Nephron (organoid): ENCODE measurements at regions not wholly inside any gene's neighbourhood (a gene's known extent, or its start where the extent isn't known, plus 50 kb on each side); places are given as distances from the start of the nearest gene placed in this dataset.
"Not testable (repeated sequence)": the region's sequence is repeated elsewhere in the genome, so short reads cannot be mapped to it uniquely, and the experiment has no call there.

ENCODE experiments used
- H3K27ac Mint-ChIP-seq, 3 experiments: 2 replicates each; pipeline ENCODE4 v1.8.0; 2020; ENCODE audit warnings: mixed read lengths in 3 of 3, mild to moderate bottlenecking in 2 of 3, moderate library complexity in 1 of 3
- H3K27me3 Mint-ChIP-seq: 2 replicates; pipeline ENCODE4 v1.8.0; 2021; ENCODE audit warnings: low read depth, mild to moderate bottlenecking, moderate library complexity, mixed read lengths
- H3K36me3 Mint-ChIP-seq: 2 replicates; pipeline ENCODE4 v1.8.0; 2020; ENCODE audit warnings: low read depth, mixed read lengths
- H3K4me1 Mint-ChIP-seq: 2 replicates; pipeline ENCODE4 v1.8.0; 2020; ENCODE audit warnings: mixed read lengths
- H3K4me3 Mint-ChIP-seq, 3 experiments: 2 replicates each; pipeline ENCODE4 v1.8.0; 2020; ENCODE audit warnings: mild to moderate bottlenecking in 3 of 3, mixed read lengths in 3 of 3, moderate library complexity in 2 of 3
- H3K9me3 Mint-ChIP-seq: 2 replicates; pipeline ENCODE4 v1.8.0; 2020; ENCODE audit warnings: mixed read lengths
- CTCF ChIP-seq, 3 experiments: fragments of 200-600 bp; sonication (generic); IDR thresholded peaks; one replicate each; pipeline ENCODE4 v1.5.0; 2021; ENCODE audit warnings: antibody characterized with exemption in 3 of 3; ENCODE audit not compliant: unreplicated experiment in 3 of 3

- Mint-ChIP-seq H3K27me3 (peaks cover 6% of the 10 kb centered on the region), H3K4me3 (no peak overlapping the region), H3K27ac (no peak overlapping the region), H3K9me3 (peaks cover 6% of the 10 kb centered on the region), H3K36me3 (no peaks in the 10 kb centered on the region), H3K4me1 (no peaks in the 10 kb centered on the region)
- TF ChIP-seq CTCF (IDR thresholded peaks at IDR 0.05; ENCODE audit: unreplicated experiment in 3 of 3), result no peak
Measured at GRCh38 chr14:78048120-78048519, 122.1 kb upstream of the NRXN3 start.

GRCh38 chr14:78056890-78057289, 113.3 kb upstream of the NRXN3 start:
- not testable (repeated sequence) for H3K4me3 Mint-ChIP-seq, H3K27ac Mint-ChIP-seq, H3K4me1 Mint-ChIP-seq, H3K9me3 Mint-ChIP-seq, H3K36me3 Mint-ChIP-seq, H3K27me3 Mint-ChIP-seq

DNA sequence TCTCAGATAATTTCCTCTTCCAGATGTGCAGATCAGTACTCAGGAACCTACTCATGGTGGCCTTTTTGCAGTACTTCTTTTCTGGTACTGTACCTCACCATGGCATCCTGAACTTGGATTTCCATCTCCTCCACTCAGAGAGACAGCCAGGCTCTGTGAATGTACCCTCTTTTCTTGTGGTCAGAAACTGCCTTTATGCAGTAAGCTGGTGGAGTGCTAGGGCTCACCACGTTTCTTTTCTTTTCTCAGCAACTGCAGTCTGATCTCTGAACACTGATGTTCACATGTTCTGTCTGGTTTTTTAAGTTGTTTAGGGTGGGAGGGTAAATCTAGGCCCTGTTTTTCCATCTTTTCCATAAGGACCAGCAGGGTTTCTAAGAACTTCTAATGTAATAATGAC, 99.8 kb upstream of the NRXN3 start:
- H3K4me3 Mint-ChIP-seq, result no peak overlapping the region
- H3K27me3 Mint-ChIP-seq, result no peaks in the 10 kb centered on the region
- H3K36me3 Mint-ChIP-seq, result no peaks in the 10 kb centered on the region
- no peaks in the 10 kb centered on the region for H3K9me3 Mint-ChIP-seq
- peaks cover 5% of the 10 kb centered on the region for H3K4me1 Mint-ChIP-seq
- no peak for TF ChIP-seq CTCF (IDR thresholded peaks at IDR 0.05; ENCODE audit: unreplicated experiment in 3 of 3)
- H3K27ac Mint-ChIP-seq, result no peak overlapping the region

DNA sequence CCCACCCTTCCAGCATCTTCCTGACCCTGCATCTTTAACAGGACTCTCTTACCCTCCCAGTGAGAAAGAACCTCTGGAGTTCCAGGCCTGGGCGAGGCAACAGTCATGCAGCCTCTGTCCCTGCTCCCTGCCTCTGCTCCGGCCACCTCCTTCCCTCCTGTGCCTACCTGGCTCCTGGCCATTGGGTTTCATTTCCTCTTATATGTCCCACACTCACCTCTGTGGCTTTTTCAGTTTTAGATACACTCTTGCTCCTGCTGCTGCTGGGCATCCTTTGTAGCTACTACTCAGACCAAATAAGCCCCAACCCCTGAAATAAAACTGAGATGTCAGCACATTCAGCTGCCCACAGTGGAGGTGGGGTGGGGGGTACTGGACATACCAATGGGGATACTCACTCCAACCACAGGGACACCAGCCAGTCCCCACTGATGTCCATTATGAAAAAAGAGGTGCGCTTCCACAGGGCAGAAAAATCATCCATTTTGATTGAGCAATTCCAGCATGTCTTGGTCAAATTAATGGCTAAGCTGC, 99.1 kb upstream of the NRXN3 start:
- TF ChIP-seq CTCF (IDR thresholded peaks at IDR 0.05; ENCODE audit: unreplicated experiment in 3 of 3), result no peak
- Mint-ChIP-seq H3K27ac (no peak overlapping the region), H3K4me1 (peaks cover 9% of the 10 kb centered on the region), H3K36me3 (no peaks in the 10 kb centered on the region), H3K4me3 (no peak overlapping the region), H3K9me3 (no peaks in the 10 kb centered on the region), H3K27me3 (no peaks in the 10 kb centered on the region)

DNA sequence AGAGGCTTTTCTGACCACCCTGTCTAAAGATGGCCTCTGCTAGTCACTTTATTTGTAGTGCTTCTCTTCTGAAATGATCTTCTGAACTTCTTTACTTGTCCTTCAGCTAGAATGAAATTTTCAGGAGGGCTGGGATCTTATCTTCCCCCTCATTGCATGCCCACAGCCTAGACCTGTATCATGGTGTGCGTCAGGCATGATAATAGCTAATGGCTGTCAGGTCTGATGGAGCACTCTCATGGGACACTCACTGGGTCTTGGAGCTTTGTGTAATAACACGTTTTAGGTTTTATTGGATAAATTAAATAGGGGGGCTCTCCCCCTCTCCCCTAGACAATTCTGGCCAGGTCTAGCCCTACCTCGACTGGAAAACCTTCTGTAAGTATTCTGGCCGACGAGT, 97.1 kb upstream of the NRXN3 start:
- Mint-ChIP-seq H3K4me1 (peaks cover 9% of the 10 kb centered on the region), H3K4me3 (no peak overlapping the region), H3K27me3 (no peaks in the 10 kb centered on the region), H3K9me3 (no peaks in the 10 kb centered on the region), H3K27ac (no peak overlapping the region), H3K36me3 (no peaks in the 10 kb centered on the region)
- no peak for TF ChIP-seq CTCF (IDR thresholded peaks at IDR 0.05; ENCODE audit: unreplicated experiment in 3 of 3)

DNA sequence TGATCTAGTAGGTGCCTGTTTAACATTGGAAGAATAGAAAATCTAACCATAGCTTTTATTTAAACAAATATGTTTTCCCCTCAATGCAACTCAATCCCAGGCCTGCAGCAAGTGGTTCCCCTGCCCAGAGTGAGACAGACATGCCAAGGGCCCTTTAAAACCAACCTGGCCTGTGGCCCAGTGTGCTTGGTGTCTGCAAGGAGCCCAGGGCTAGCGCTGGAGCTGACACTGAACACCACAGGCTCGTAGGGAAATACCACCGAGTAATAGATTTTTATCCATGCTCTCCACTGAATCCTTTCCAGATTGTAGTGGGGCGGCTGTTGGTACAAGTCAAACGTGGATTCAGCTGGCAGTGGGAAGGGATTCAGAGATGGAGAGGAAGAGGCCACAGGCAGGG, 95.6 kb upstream of the NRXN3 start:
- Mint-ChIP-seq H3K27me3 (peaks cover 3% of the 10 kb centered on the region), H3K4me3 (no peak overlapping the region), H3K36me3 (no peaks in the 10 kb centered on the region), H3K4me1 (peaks cover 9% of the 10 kb centered on the region), H3K27ac (no peak overlapping the region), H3K9me3 (no peaks in the 10 kb centered on the region)
- no peak for TF ChIP-seq CTCF (IDR thresholded peaks at IDR 0.05; ENCODE audit: unreplicated experiment in 3 of 3)
